Caki2 (cell line): ENCODE measurements at regions not wholly inside any gene's neighbourhood (a gene's known extent, or its start where the extent isn't known, plus 50 kb on each side); places are given as distances from the start of the nearest gene placed in this dataset.
"Not testable (repeated sequence)": the region's sequence is repeated elsewhere in the genome, so short reads cannot be mapped to it uniquely, and the experiment has no call there.

ENCODE experiments used
- DNase-seq: peaks from one replicate; pipeline ENCODE4 v3.0.0-alpha.2; 2015; ENCODE audit warnings: low read depth
- in situ Hi-C: cut with HindIII; loops from 2 replicates; pipeline ENCODE4 v1.10.0; 2016; ENCODE audit warnings: low sequenced_read_pairs, low pct_unique_long_range_greater_than_20kb, mixed read lengths

DNA sequence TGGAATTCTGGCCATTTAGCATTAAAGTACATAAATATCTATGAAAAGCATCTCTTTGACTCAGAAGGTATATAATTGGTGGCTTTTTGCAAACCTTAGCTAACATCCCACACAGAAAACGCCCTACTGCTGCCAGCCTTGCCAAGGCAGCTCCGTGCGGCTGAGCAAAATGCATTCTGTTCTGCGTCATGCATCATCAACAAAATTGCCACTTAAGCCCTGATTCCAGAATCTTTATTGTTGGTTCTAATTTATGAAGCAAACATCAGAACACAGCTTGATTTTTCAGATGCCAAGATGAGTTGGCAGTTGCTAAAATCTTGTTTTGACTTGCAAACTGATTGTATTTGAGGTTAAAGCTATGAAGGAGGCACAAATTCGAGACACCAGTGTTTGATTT, 314.9 kb upstream of the DEPDC1 start:
- in situ Hi-C loops = no loop called here
- no peak for DNase-seq

DNA sequence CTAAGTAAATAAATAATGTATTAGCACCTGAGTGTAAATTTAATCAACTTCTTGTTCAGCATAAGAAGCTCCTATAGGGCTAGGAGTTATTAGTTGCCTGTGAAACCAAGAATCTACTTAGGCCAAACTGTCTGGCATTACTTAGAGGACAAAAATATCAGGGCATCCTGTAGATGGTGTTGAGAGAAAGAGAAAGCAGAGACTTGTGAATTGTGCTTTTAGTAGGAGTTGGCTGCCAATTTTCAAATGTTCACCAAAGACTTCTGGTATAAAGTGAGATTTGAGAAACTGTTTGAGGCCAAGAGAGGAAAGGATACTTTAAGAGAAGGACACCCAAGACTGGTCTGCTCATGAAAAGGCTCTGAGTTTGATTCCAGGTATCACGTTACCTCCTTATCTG, 315.5 kb upstream of the DEPDC1 start:
- DNase-seq = no peak
- in situ Hi-C loops = no loop called here

DNA sequence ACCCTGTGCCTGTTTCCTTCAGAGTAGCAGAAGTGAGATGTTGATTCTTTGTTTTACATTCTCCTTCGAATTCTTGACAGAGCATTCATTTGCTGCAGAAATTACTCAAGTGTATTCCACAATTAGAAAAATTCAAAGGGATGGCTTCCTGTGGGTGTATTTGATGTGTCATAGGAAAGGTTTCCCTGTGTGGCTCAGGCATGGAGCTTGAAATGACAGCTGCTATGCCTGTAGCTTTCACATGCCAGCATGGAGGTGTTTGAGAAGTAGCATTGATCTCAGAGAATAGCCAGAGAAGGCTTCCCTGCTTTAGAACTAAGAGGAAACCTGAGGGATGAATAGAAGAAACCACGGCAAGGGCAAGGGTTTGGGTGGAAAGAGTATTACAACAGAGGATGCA, 317.2 kb upstream of the DEPDC1 start:
- in situ Hi-C loops = no loop called here

GRCh38 chr1:68815632-68816031, 318.8 kb upstream of the DEPDC1 start:
- in situ Hi-C loops = no loop called here
- no peak for DNase-seq

More for the DNA sequence above, 317.2 kb upstream of the DEPDC1 start:
- no peak for DNase-seq

- in situ Hi-C loops, DNase-seq: not testable (repeated sequence)
Measured at GRCh38 chr1:68817505-68818210, 320.8 kb upstream of the DEPDC1 start.

- in situ Hi-C loops = no loop called here
- peak; percentile 28 for DNase-seq
Measured at GRCh38 chr1:68819190-68819829, 322.4 kb upstream of the DEPDC1 start.

- no peak for DNase-seq
- in situ Hi-C loops = no loop called here
Measured at GRCh38 chr1:68820151-68820550, 323.3 kb upstream of the DEPDC1 start.

GRCh38 chr1:68826836-68827235, 330.0 kb upstream of the DEPDC1 start:
- DNase-seq = no peak
- in situ Hi-C loops = no loop called here

GRCh38 chr1:68827261-68827660, 330.4 kb upstream of the DEPDC1 start:
- DNase-seq = no peak
- in situ Hi-C loops = no loop called here

GRCh38 chr1:68828013-68828412, 331.1 kb upstream of the DEPDC1 start:
- in situ Hi-C loops = no loop called here
- no peak for DNase-seq

- no peak for DNase-seq
- in situ Hi-C loops = no loop called here
Measured at GRCh38 chr1:68831281-68831680, 334.4 kb upstream of the DEPDC1 start.

GRCh38 chr1:68848017-68848416, 351.1 kb upstream of the DEPDC1 start:
- in situ Hi-C loops = no loop called here
- DNase-seq = no peak

DNA sequence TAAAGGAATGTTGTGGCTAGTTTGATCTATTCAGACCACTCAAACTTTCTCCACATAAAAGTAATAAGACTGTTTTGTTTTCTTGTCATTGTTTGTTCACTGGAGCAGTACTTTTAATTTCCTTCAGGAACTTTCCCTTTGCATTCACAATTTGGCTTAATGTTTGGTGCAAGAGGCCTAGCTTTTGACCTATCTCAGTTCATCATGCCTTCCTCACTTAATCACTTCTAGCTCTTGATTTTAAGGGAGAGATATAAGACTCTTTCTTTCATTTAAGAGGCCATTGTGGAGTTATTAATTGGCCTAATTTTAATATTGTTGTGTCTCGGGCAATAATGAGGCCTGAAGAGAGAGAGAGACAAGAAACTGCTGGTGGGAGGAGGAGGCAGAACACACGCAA, 371.7 kb upstream of the DEPDC1 start:
- in situ Hi-C loops = no loop called here

DNA sequence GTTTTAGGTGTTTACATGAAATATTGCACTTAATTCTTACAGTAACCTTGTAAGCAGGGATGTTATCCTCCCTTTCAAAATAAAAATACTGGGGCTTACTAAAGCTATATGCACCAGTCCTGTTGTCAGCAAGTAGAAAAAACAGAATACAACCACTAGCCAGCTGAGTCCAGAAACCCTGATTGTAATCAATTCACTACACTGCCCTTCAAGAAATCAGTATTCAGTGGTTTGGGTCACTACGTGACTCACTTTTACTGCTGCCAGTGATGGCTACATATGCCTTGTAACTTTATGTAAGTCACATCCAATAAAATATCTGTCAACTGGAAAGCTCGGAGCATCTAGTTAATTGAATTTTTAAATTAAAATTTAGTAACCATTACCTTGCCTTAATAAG, 376.3 kb upstream of the DEPDC1 start:
- no peak for DNase-seq
- in situ Hi-C loops = no loop called here

More for the DNA sequence above, 371.7 kb upstream of the DEPDC1 start:
- DNase-seq = no peak

GRCh38 chr1:68881330-68882194, 384.7 kb upstream of the DEPDC1 start:
- in situ Hi-C loops, DNase-seq: not testable (repeated sequence)

DNA sequence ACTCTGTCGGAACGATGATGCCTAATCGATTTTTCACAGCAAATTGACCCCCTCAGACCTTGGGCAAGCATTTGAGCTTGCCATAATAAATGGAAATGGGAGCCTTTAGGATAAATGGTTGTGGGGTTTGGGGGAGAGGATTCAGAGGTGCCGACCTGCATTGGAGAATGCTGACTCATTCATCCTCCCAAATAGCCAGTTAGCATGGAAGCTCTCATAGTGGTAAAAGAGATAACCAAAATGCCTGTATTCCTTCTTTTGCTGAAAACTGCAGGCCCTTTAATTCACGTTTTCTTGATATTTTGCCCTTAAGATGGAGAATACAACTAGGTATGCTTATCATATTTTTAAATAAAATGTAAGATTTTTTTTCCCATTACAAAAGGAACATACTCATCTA, 392.6 kb upstream of the DEPDC1 start:
- in situ Hi-C loops = no loop called here
- DNase-seq = no peak

DNA sequence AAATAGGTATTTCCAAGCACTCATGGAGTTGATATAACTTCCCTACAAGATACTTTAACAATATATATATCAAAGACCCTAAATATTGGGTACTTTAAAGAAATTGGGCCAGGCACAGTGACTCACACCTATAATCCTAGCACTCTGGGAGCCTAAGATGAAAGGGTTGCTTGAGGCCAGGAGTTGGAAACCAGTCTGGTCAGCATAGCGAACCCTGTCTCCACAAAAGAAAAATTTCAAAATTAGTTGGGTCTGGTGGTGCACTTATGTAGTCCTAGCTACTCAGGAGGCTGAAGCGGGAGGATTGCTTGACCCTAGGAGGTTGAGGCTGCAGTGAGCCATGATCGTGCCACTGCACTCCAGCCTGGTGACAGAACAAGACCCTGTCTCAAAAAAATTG, 393.9 kb upstream of the DEPDC1 start:
- DNase-seq = no peak
- in situ Hi-C loops = no loop called here

GRCh38 chr1:68904477-68904876, 407.6 kb upstream of the DEPDC1 start:
- peak; percentile 9 for DNase-seq
- in situ Hi-C loops = no loop called here

GRCh38 chr1:68906431-68906830, 409.5 kb upstream of the DEPDC1 start:
- in situ Hi-C loops = no loop called here
- DNase-seq = no peak
